A549 (cell line): ENCODE measurements at regions not wholly inside any gene's neighbourhood (a gene's known extent, or its start where the extent isn't known, plus 50 kb on each side); places are given as distances from the start of the nearest gene placed in this dataset.

Experiments used
- ATAC-seq, 2 experiments: fragments of 200-7000 bp in 1 of 2; fragments of >200 bp in 1 of 2; cut with Nextera tagmentation in 1 of 2; cut with Tn5 transposase in 1 of 2; 3 replicates each; pipeline versions ENCODE4 v1.8.0 to v1.9.1; 2018 to 2020; ENCODE audit warnings: mild to moderate bottlenecking in 1 of 2, moderate library complexity in 1 of 2
- CTCF ChIA-PET: fragments of 300-600 bp; sonication (Branson Sonifier 250); formaldehyde crosslinking; extraction: SDS; loops from one replicate; lab custom pipeline; 2021; ENCODE audit warnings: antibody characterized with exemption, inconsistent platforms; lab: Yijun Ruan, JAX
- POLR2A ChIA-PET: fragments of 350-600 bp; formaldehyde crosslinking; extraction: SDS; loops from one replicate; lab custom pipeline; 2021; ENCODE audit warnings: antibody characterized with exemption, inconsistent platforms; lab: Yijun Ruan, JAX
- DNase-seq, 2 experiments: peaks; one replicate each; pipeline versions ENCODE4 v3.0.0 to v3.0.0-alpha.2; 2011 to 2016; ENCODE audit warnings: low read depth in 1 of 2, low spot score in 1 of 2
- FAIRE-seq: peaks from 2 replicates; lab custom pipeline; 2011; peaks lifted over from hg19 to GRCh38; lab: Jason Lieb, UNC
- H3K27ac ChIP-seq, 2 experiments: fragments of >200 bp; sonication (Bioruptor Twin); formaldehyde crosslinking; 3 replicates each; pipeline ENCODE4 v1.5.1; 2016 to 2017
- H3K4me1 ChIP-seq: fragments of >200 bp; sonication (Bioruptor Twin); formaldehyde crosslinking; 3 replicates; pipeline ENCODE4 v1.6.1; 2016
- H3K4me2 ChIP-seq: fragments of >200 bp; sonication (Bioruptor Twin); formaldehyde crosslinking; 3 replicates; pipeline ENCODE4 v1.6.1; 2016
- H3K4me3 ChIP-seq: fragments of >200 bp; sonication (Bioruptor Twin); formaldehyde crosslinking; 3 replicates; pipeline ENCODE4 v1.5.1; 2016
- H3K9me3 ChIP-seq: fragments of >200 bp; sonication (Bioruptor Twin); formaldehyde crosslinking; 3 replicates; pipeline ENCODE4 v1.6.1; 2016
- BCL3 ChIP-seq: fragments of >200 bp; sonication (Bioruptor Twin); formaldehyde crosslinking; IDR thresholded peaks from 3 replicates; pipeline ENCODE4 v1.6.1; 2016
- E2F6 ChIP-seq: IDR thresholded peaks from 2 replicates; pipeline ENCODE4 v1.6.1; 2012; ENCODE audit warnings: low read depth, borderline replicate concordance
- EHF ChIP-seq: fragments of 250-450 bp; sonication (Bioruptor Pico); IDR thresholded peaks from 2 replicates; pipeline ENCODE4 v1.5.0; 2020; ENCODE audit warnings: mild to moderate bottlenecking
- EHMT2 ChIP-seq: fragments of 200-600 bp; sonication (generic); IDR thresholded peaks from 2 replicates; pipeline ENCODE4 v1.6.1; 2016; ENCODE audit warnings: antibody characterized with exemption, low read depth, mild to moderate bottlenecking, moderate library complexity
- FOXS1 ChIP-seq: fragments of 250-450 bp; sonication (Bioruptor Pico); IDR thresholded peaks from 2 replicates; pipeline ENCODE4 v1.5.0; 2020; ENCODE audit warnings: mild to moderate bottlenecking, moderate library complexity
- GATA3 ChIP-seq: IDR thresholded peaks from 2 replicates; pipeline ENCODE4 v1.6.1; 2012; ENCODE audit warnings: borderline replicate concordance
- HEYL ChIP-seq: fragments of 250-450 bp; sonication (Bioruptor Pico); IDR thresholded peaks from 2 replicates; pipeline ENCODE4 v1.8.0; 2021; ENCODE audit warnings: mild to moderate bottlenecking, moderate library complexity
- HOXA7 ChIP-seq: fragments of 250-450 bp; sonication (Bioruptor Pico); IDR thresholded peaks from 2 replicates; pipeline ENCODE4 v1.5.0; 2020; ENCODE audit warnings: mild to moderate bottlenecking, moderate library complexity
- HOXB5 ChIP-seq: fragments of 250-450 bp; sonication (Bioruptor Pico); IDR thresholded peaks from 2 replicates; pipeline ENCODE4 v1.5.0; 2020; ENCODE audit warnings: mild to moderate bottlenecking, moderate library complexity
- JUNB ChIP-seq: fragments of >200 bp; sonication (Bioruptor Twin); formaldehyde crosslinking; IDR thresholded peaks from 2 replicates; pipeline ENCODE4 v1.6.1; 2016
- MAX ChIP-seq: IDR thresholded peaks from 2 replicates; pipeline ENCODE4 v1.6.1; 2012
- NFE2L2 ChIP-seq: fragments of 150-350 bp; conservative IDR thresholded peaks from 2 replicates; pipeline ENCODE4 v1.6.1; 2014; ENCODE audit warnings: low read length
- NPAS2 ChIP-seq: fragments of 250-450 bp; sonication (Bioruptor Pico); IDR thresholded peaks from 2 replicates; pipeline ENCODE4 v1.8.0; 2022; ENCODE audit warnings: mild to moderate bottlenecking, moderate library complexity, borderline replicate concordance
- NR3C1 ChIP-seq: fragments of >200 bp; sonication (Bioruptor Twin); formaldehyde crosslinking; IDR thresholded peaks from 3 replicates; pipeline ENCODE4 v1.6.1; 2017
- PBX3 ChIP-seq: IDR thresholded peaks from 2 replicates; pipeline ENCODE4 v1.6.1; 2012
- POLR2AphosphoS2 ChIP-seq: conservative IDR thresholded peaks from 2 replicates; pipeline ENCODE4 v1.6.1; 2012; ENCODE audit warnings: low read length, improper control_type of control experiment, inconsistent platforms
- SMC3 ChIP-seq: fragments of >200 bp; sonication (Bioruptor Twin); formaldehyde crosslinking; IDR thresholded peaks from 3 replicates; pipeline ENCODE4 v1.6.1; 2018; ENCODE audit warnings: inconsistent platforms
- SREBF2 ChIP-seq: fragments of 450-650 bp; IDR thresholded peaks from 2 replicates; pipeline ENCODE4 v1.6.1; 2014; ENCODE audit warnings: mild to moderate bottlenecking, moderate library complexity
- TFCP2L1 ChIP-seq: fragments of 250-450 bp; sonication (Bioruptor Pico); IDR thresholded peaks from 2 replicates; pipeline ENCODE4 v1.5.0; 2021; ENCODE audit warnings: mild to moderate bottlenecking
- TP53 ChIP-seq: fragments of 250-450 bp; sonication (Bioruptor Pico); IDR thresholded peaks from 2 replicates; pipeline ENCODE4 v1.5.0; 2021; ENCODE audit warnings: mild to moderate bottlenecking, moderate library complexity
- USF2 ChIP-seq: fragments of 450-650 bp; IDR thresholded peaks from 2 replicates; pipeline ENCODE4 v1.6.1; 2014; ENCODE audit warnings: antibody characterized with exemption
- WGBS: methylation state at CpG from one replicate; pipeline ENCODE4 v1.1.6; 2017; ENCODE audit errors: missing lambda C conversion rate; 5-methylcytosine and 5-hydroxymethylcytosine counted together

GRCh38 chrX:39611468-39611867 is 486.3 kb downstream of the BCOR start:
- Histone ChIP-seq H3K4me1 (peaks cover 15% of the 10 kb centered on the region; the same call in 1 of the 3 replicates), H3K4me2 (no peak overlapping the region), H3K9me3 (peaks cover 13% of the 10 kb centered on the region; the same call in 1 of the 3 replicates), H3K27ac (no peak overlapping the region), H3K4me3 (no peak overlapping the region)
- no peak for TF ChIP-seq NPAS2
- TF ChIP-seq HEYL (CRISPR knock-in tag), result no peak
- TF ChIP-seq FOXS1 (CRISPR knock-in tag), result no peak
- no peak for TF ChIP-seq HOXA7
- TF ChIP-seq GATA3, result no peak
- no peak for TF ChIP-seq PBX3
- no peak for TF ChIP-seq POLR2AphosphoS2
- TF ChIP-seq TFCP2L1, result no peak
- no peak for TF ChIP-seq SMC3
- no peak for TF ChIP-seq USF2
- TF ChIP-seq JUNB, result no peak
- ATAC-seq, result no peak
- FAIRE-seq, result no peak
- ChIA-PET POLR2A (no interaction called here), CTCF (no interaction called here)
- no peak for DNase-seq
- WGBS, result 65% methylated on average over 8 of the region's 8 CpGs

- Histone ChIP-seq H3K27ac (no peak overlapping the region), H3K4me1 (peaks cover 16% of the 10 kb centered on the region; the same call in 1 of the 3 replicates), H3K4me3 (peak overlapping the region; percentile 37), H3K4me2 (peak overlapping the region; percentile 83), H3K9me3 (no peaks in the 10 kb centered on the region)
- ChIA-PET CTCF (no interaction called here), POLR2A (no interaction called here)
- ATAC-seq (peak; percentile 30 to 51; a peak in 4 of 6 replicates), FAIRE-seq (no peak), DNase-seq (peak in 1 of 2 experiments; percentile 15)
- TF ChIP-seq NR3C1 (no peak), HOXB5 (CRISPR knock-in tag) (no peak), EHF (CRISPR knock-in tag) (no peak)
- WGBS, result 3% methylated on average over 26 of the region's 33 CpGs
Observed at GRCh38 chrX:39613482-39613995, 484.2 kb downstream of the BCOR start.

- no peak for FAIRE-seq
- Histone ChIP-seq H3K4me2 (peak overlapping the region; percentile 83), H3K9me3 (no peaks in the 10 kb centered on the region), H3K4me3 (peak overlapping the region; percentile 37), H3K27ac (no peak overlapping the region), H3K4me1 (peaks cover 16% of the 10 kb centered on the region; the same call in 1 of the 3 replicates)
- CTCF ChIA-PET, result no interaction called here
- 47% methylated on average over 23 of the region's 23 CpGs for WGBS
- POLR2A ChIA-PET, result no interaction called here
- TF ChIP-seq E2F6, result no peak
- TF ChIP-seq EHMT2, result no peak
- no peak for TF ChIP-seq NFE2L2
- TF ChIP-seq USF2, result no peak
- TF ChIP-seq SREBF2, result no peak
- TF ChIP-seq TP53 (CRISPR knock-in tag), result no peak
- no peak for TF ChIP-seq HOXB5 (CRISPR knock-in tag)
- TF ChIP-seq MAX, result no peak
- TF ChIP-seq BCL3, result no peak
- DNase-seq, result no peak
- no peak for ATAC-seq
Observed at GRCh38 chrX:39613997-39614679, 483.6 kb downstream of the BCOR start.
